ENCODE measurements at regions not wholly inside any gene's neighbourhood (a gene's known extent, or its start where the extent isn't known, plus 50 kb on each side); places are given as distances from the start of the nearest gene placed in this dataset.

DNA sequence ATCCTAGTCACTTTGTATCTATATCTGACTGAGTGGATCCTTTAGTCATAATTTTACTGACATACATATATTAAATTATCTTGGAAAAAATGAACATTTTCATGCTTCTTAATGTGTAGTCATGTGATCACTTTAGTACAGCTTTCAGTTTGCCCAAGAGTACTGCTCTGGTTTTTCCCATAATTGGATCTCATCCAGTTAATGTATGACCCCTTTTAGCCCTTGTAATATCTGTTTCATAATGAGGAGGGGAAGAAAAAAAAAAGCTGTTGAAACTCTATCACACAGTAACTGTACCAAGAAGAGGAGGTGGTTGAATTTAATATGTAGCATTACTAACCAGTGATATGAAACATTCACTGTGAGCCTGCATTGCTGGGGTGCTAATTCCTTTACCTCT is 328.7 kb downstream of the PTPRC start:
- TF ChIP-seq, protein P1, sequence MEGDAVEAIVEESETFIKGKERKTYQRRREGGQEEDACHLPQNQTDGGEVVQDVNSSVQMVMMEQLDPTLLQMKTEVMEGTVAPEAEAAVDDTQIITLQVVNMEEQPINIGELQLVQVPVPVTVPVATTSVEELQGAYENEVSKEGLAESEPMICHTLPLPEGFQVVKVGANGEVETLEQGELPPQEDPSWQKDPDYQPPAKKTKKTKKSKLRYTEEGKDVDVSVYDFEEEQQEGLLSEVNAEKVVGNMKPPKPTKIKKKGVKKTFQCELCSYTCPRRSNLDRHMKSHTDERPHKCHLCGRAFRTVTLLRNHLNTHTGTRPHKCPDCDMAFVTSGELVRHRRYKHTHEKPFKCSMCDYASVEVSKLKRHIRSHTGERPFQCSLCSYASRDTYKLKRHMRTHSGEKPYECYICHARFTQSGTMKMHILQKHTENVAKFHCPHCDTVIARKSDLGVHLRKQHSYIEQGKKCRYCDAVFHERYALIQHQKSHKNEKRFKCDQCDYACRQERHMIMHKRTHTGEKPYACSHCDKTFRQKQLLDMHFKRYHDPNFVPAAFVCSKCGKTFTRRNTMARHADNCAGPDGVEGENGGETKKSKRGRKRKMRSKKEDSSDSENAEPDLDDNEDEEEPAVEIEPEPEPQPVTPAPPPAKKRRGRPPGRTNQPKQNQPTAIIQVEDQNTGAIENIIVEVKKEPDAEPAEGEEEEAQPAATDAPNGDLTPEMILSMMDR (IDR thresholded peaks at IDR 0.05), result no peak
- TF ChIP-seq POLR2A (IDR thresholded peaks at IDR 0.05), result no peak
